ENCODE measurements at regions not wholly inside any gene's neighbourhood (a gene's known extent, or its start where the extent isn't known, plus 50 kb on each side); places are given as distances from the start of the nearest gene placed in this dataset.

GRCh38 chr13:111462944-111463343 lies 142.5 kb downstream of the TEX29 start:
- TF ChIP-seq CTCF (IDR thresholded peaks at IDR 0.05; ENCODE audit: low read depth, low read length, poor library complexity, severe bottlenecking) (no peak), EZH2phosphoT487 (IDR thresholded peaks at IDR 0.05; ENCODE audit: borderline replicate concordance, low read length) (no peak)

Data from DOHH2 (cell line).